ENCODE measurements at regions not wholly inside any gene's neighbourhood (a gene's known extent, or its start where the extent isn't known, plus 50 kb on each side); places are given as distances from the start of the nearest gene placed in this dataset.

DNA sequence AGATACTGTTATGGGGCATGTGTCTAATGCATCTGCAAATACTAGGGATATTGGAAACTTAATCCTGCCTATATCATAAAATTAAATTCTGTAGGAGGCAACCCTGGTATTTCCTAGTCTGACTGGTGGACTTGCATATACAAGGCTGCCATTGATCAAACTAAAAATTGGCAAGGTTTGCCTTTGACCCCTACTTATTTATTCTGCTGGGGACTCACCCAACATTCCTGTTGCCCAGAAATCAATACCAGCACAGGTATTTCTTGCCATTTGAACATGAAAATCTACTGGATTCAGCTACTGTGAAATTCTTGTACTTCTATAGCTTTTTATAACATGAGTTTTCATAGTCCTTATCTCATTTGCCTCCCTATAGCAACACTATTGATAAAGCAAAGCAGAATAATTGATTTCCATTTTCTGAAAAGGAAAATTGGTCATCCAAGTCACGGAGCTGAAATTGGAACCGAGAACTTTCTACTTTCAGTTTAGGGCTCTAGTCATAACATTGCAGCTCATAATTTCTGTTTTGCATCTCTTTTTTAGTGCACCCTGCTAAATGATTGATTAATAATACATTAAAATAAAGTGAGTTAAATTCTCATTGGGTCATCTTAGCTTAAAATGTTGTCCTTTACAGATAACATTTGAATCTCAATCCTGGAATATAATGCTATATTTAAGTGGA is 365.2 kb downstream of the MFSD1 start:
- TF ChIP-seq, protein P1, sequence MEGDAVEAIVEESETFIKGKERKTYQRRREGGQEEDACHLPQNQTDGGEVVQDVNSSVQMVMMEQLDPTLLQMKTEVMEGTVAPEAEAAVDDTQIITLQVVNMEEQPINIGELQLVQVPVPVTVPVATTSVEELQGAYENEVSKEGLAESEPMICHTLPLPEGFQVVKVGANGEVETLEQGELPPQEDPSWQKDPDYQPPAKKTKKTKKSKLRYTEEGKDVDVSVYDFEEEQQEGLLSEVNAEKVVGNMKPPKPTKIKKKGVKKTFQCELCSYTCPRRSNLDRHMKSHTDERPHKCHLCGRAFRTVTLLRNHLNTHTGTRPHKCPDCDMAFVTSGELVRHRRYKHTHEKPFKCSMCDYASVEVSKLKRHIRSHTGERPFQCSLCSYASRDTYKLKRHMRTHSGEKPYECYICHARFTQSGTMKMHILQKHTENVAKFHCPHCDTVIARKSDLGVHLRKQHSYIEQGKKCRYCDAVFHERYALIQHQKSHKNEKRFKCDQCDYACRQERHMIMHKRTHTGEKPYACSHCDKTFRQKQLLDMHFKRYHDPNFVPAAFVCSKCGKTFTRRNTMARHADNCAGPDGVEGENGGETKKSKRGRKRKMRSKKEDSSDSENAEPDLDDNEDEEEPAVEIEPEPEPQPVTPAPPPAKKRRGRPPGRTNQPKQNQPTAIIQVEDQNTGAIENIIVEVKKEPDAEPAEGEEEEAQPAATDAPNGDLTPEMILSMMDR (IDR thresholded peaks at IDR 0.05) = no peak
- no peak for TF ChIP-seq POLR2A (IDR thresholded peaks at IDR 0.05)
